Lung (tissue), 11 donors: ENCODE measurements at regions not wholly inside any gene's neighbourhood (a gene's known extent, or its start where the extent isn't known, plus 50 kb on each side); places are given as distances from the start of the nearest gene placed in this dataset.

Experiments
- ATAC-seq: fragments of 200-7000 bp; cut with Tn5 transposase; one replicate; pipeline ENCODE4 v1.9.1; 2020; ENCODE audit warnings: moderate number of reproducible peaks; ENCODE audit not compliant: insufficient read depth, low FRiP score
- DNase-seq, 3 donors: peaks; one replicate each; pipeline ENCODE4 v3.0.0-alpha.2; 2013 to 2017
- H3K27ac ChIP-seq, 2 donors: one replicate each; pipeline ENCODE4 v1.5.1; 2013; ENCODE audit warnings: mild to moderate bottlenecking in 2 of 2, moderate library complexity in 2 of 2, control low read depth in 1 of 2, inconsistent platforms in 1 of 2, low read depth in 1 of 2, low read length in 1 of 2
- H3K27me3 ChIP-seq, 3 donors: one replicate each; pipeline ENCODE4 v1.5.1; 2013; ENCODE audit warnings: low read length in 2 of 3; ENCODE audit not compliant: control insufficient read depth in 3 of 3, insufficient read depth in 3 of 3
- H3K36me3 ChIP-seq, 4 donors: one replicate each; pipeline ENCODE4 v1.5.1; 2013; ENCODE audit warnings: low read length in 4 of 4, mild to moderate bottlenecking in 1 of 4, moderate library complexity in 1 of 4; ENCODE audit not compliant: control insufficient read depth in 4 of 4, insufficient read depth in 4 of 4
- H3K4me1 ChIP-seq, 5 donors: one replicate each; pipeline ENCODE4 v1.5.1; 2013; ENCODE audit warnings: low read length in 5 of 5, mild to moderate bottlenecking in 2 of 5, moderate library complexity in 1 of 5; ENCODE audit not compliant: control insufficient read depth in 5 of 5, insufficient read depth in 5 of 5
- H3K4me3 ChIP-seq: one replicate; pipeline ENCODE4 v1.5.1; 2013; ENCODE audit warnings: mild to moderate bottlenecking, control low read depth, moderate library complexity
- H3K9ac ChIP-seq, 2 donors: one replicate each; pipeline ENCODE4 v1.5.1; 2013; ENCODE audit warnings: low read length in 2 of 2, control low read depth in 1 of 2; ENCODE audit not compliant: insufficient read depth in 1 of 2
- H3K9me3 ChIP-seq, 4 donors: one replicate each; pipeline ENCODE4 v1.5.1; 2013; ENCODE audit warnings: low read length in 3 of 4, mild to moderate bottlenecking in 1 of 4, moderate library complexity in 1 of 4; ENCODE audit not compliant: control insufficient read depth in 4 of 4, insufficient read depth in 3 of 4
- CTCF ChIP-seq: IDR thresholded peaks from 2 replicates; pipeline ENCODE4 v1.5.1; 2012; ENCODE audit warnings: mild to moderate bottlenecking; ENCODE audit errors: control extremely low read depth, extremely low read depth
- WGBS, 2 donors: extraction: QIAGEN DNeasy Blood & Tissue Kit; methylation state at CpG; one replicate each; pipeline ENCODE4 v1.1.7; 2013; 5-methylcytosine and 5-hydroxymethylcytosine counted together
- donor health status: control.
- donor health status: control.
- donor health status: Bipolar disorder and iron deficiency.
- donor health status: healthy.
- donor health status: DM: yes; HTN: yes; CAD: no.

DNA sequence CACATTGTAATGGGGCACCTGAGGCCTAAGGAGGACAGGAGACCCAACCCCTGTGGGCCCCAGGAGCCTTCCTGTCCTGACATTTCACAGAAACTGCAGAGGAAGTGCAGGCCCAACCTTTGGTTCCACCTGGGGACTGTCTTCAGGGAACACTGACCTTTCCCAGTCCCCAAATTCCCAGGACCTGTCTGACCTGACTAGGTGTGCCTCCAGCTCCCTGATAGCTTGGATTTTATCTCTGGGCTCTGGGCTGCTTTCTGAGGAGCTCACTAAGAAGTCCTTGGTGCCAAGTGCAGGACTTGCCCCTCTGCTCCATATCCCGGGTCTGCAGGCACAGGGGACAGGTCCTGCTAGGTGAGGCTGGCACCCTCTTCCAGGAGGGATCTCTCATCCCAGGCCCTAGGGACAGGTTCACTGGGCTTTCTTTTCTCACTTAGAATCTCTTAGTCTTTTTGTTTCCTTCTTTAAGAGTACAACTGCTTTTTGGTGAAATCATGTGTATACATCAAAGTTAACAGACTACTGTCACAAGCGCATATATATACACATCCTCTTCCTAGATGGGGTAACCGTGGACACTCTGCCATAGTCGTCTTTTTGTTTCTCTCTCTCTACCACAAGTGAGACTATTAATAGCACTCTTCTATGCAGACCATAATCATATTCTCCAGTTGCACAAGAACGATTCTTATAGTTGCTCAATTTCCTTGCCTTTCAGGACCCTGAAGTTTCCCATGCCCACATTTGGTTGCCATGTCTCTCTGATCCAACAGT lies 72.0 kb upstream of the IGLL5 start:
- Histone ChIP-seq H3K4me1 (no peaks in the 10 kb centered on the region), H3K36me3 (no peaks in the 10 kb centered on the region), H3K27me3 (no peaks in the 10 kb centered on the region), H3K27ac (no peak overlapping the region), H3K9me3 (peaks cover 0 to 4% (median 0%) of the 10 kb centered on the region in 4 donors), H3K9ac (no peak overlapping the region), H3K4me3 (no peak overlapping the region)
- ATAC-seq (no peak), DNase-seq (no peak)
- TF ChIP-seq CTCF = no peak
- 30 to 38% methylated on average over 5 of the region's 5 CpGs for WGBS, 2 donors

DNA sequence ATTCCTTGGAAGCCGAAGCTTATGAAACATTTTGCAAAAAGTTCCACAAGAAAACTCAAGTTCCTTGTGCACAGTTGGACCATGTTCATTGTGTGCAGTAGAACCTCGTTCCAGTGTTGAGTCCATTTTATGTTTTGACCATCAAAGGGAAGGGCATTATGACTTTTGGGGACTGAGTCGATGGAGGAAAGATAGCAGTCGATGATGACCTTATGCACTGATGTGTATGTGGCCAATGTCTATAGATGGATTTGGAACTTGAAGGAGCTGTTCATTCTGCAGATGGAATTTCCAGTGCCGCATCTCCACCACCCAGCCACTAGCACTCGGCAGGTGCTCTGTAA lies 71.5 kb upstream of the IGLL5 start:
- ATAC-seq = no peak
- TF ChIP-seq CTCF = no peak
- no peaks in the 10 kb centered on the region for H3K36me3 ChIP-seq
- DNase-seq = no peak
- WGBS, 2 donors = 73 to 82% methylated on average over 6 of the region's 6 CpGs
- peaks cover 0 to 4% (median 0%) of the 10 kb centered on the region in 4 donors for H3K9me3 ChIP-seq
- no peak overlapping the region for H3K27ac ChIP-seq
- no peak overlapping the region for H3K4me3 ChIP-seq
- H3K9ac ChIP-seq = no peak overlapping the region
- H3K4me1 ChIP-seq = no peaks in the 10 kb centered on the region
- H3K27me3 ChIP-seq = no peaks in the 10 kb centered on the region

- 70 to 95% methylated on average over 8 of the region's 8 CpGs for WGBS, 2 donors
Observed at GRCh38 chr22:22816766-22817410, 70.7 kb upstream of the IGLL5 start.

More at GRCh38 chr22:22816766-22817410, 70.7 kb upstream of the IGLL5 start:
- no peaks in the 10 kb centered on the region for H3K27me3 ChIP-seq
- no peak overlapping the region for H3K4me3 ChIP-seq
- no peak for TF ChIP-seq CTCF
- no peaks in the 10 kb centered on the region for H3K36me3 ChIP-seq
- peaks cover 0 to 4% (median 0%) of the 10 kb centered on the region in 4 donors for H3K9me3 ChIP-seq
- H3K4me1 ChIP-seq = no peaks in the 10 kb centered on the region
- H3K9ac ChIP-seq = no peak overlapping the region
- no peak overlapping the region for H3K27ac ChIP-seq
- ATAC-seq = no peak
- DNase-seq = no peak
